HCT116 (cell line): ENCODE measurements at regions not wholly inside any gene's neighbourhood (a gene's known extent, or its start where the extent isn't known, plus 50 kb on each side); places are given as distances from the start of the nearest gene placed in this dataset.

Source experiments
- ATAC-seq: fragments of 200-7000 bp; cut with Tn5 transposase; 2 replicates; pipeline ENCODE4 v1.9.1; 2020; ENCODE audit warnings: mild to moderate bottlenecking, moderate library complexity
- BruUV-seq: library from RNA; stranded (reverse); fragments of 400-500 nt; replicated peaks from 2 replicates; lab custom pipeline; 2021; lab: Mats Ljungman, UMichigan
- CTCF ChIA-PET: fragments of 300-600 bp; sonication (Branson Sonifier 250); formaldehyde crosslinking; loops from one replicate; lab custom pipeline; 2021; ENCODE audit warnings: antibody characterized with exemption; lab: Charles Lee
- POLR2A ChIA-PET: fragments of 300-600, 350-600 bp; sonication (Branson Sonifier 250); formaldehyde crosslinking; loops from one replicate; lab custom pipeline; 2021; ENCODE audit warnings: antibody characterized with exemption; lab: Charles Lee
- RAD21 ChIA-PET, 2 experiments: fragments of 300-600 bp; sonication (Branson Sonifier 250); formaldehyde crosslinking; loops; one replicate each; lab custom pipeline; 2023; ENCODE audit warnings: low total read pairs in 2 of 2; ENCODE audit not compliant: uncharacterized antibody in 2 of 2, unreplicated experiment in 2 of 2, low non-redundant PET in 1 of 2; lab: Charles Lee
- DNase-seq: peaks from one replicate; pipeline ENCODE4 v3.0.0-alpha.2; 2010; ENCODE audit warnings: low read depth, low spot score
- H2AFZ ChIP-seq: fragments of 200-600 bp; shearing (Covaris generic), sonication (generic); 2 replicates; pipeline ENCODE4 v1.6.1; 2017; ENCODE audit warnings: low read depth, mixed run types, mixed read lengths, antibody characterized with exemption, low read length; ENCODE audit not compliant: poor library complexity, severe bottlenecking
- H3K27ac ChIP-seq: 2 replicates; pipeline ENCODE4 v1.5.1; 2012; ENCODE audit warnings: low read depth, low read length
- H3K27me3 ChIP-seq: fragments of 200-600 bp; sonication (generic); 2 replicates; pipeline ENCODE4 v1.6.1; 2016; ENCODE audit warnings: mixed run types, low read length, mixed read lengths; ENCODE audit not compliant: insufficient read depth
- H3K36me3 ChIP-seq, 2 experiments: fragments of 200-500 bp in 1 of 2; fragments of 200-600 bp in 1 of 2; sonication (Bioruptor generic) in 1 of 2; sonication (generic) in 1 of 2; 2 replicates each; pipeline versions ENCODE4 v1.5.1 to v1.6.1; 2014 to 2016; ENCODE audit warnings: low read length in 2 of 2, inconsistent platforms in 1 of 2, mixed read lengths in 1 of 2, mixed run types in 1 of 2; ENCODE audit not compliant: insufficient read depth in 2 of 2, control insufficient read depth in 1 of 2
- H3K4me1 ChIP-seq, 2 experiments: fragments of 200-600 bp in 1 of 2; sonication (generic) in 1 of 2; 2 replicates each; pipeline versions ENCODE4 v1.5.1 to v1.6.1; 2012 to 2017; ENCODE audit warnings: low read length in 2 of 2, inconsistent platforms in 1 of 2, mild to moderate bottlenecking in 1 of 2, mixed read lengths in 1 of 2, mixed run types in 1 of 2, moderate library complexity in 1 of 2; ENCODE audit not compliant: insufficient read depth in 2 of 2, control insufficient read depth in 1 of 2
- H3K4me2 ChIP-seq: fragments of 200-600 bp; sonication (generic); 2 replicates; pipeline ENCODE4 v1.6.1; 2017; ENCODE audit warnings: mixed run types, low read length, mixed read lengths
- H3K4me3 ChIP-seq, 2 experiments: fragments of 200-600 bp in 1 of 2; sonication (generic) in 1 of 2; replicated peaks in 1 of 2; 2 replicates each; pipeline ENCODE4 v1.5.1; 2011 to 2016; ENCODE audit warnings: low read length in 2 of 2, control low read depth in 1 of 2, low read depth in 1 of 2, mild to moderate bottlenecking in 1 of 2, mixed read lengths in 1 of 2, mixed run types in 1 of 2
- H3K79me2 ChIP-seq: fragments of 200-600 bp; sonication (generic); 2 replicates; pipeline ENCODE4 v1.6.1; 2017; ENCODE audit warnings: mild to moderate bottlenecking, mixed run types, low read length, moderate library complexity, mixed read lengths; ENCODE audit not compliant: insufficient read depth
- H3K9ac ChIP-seq: fragments of 200-600 bp; sonication (generic); 2 replicates; pipeline ENCODE4 v1.6.1; 2016; ENCODE audit warnings: low read length, mixed read lengths
- H3K9me2 ChIP-seq: fragments of 200-600 bp; sonication (generic), shearing (Covaris generic); 2 replicates; pipeline ENCODE4 v1.6.1; 2017; ENCODE audit warnings: mixed run types, mild to moderate bottlenecking, moderate library complexity; ENCODE audit not compliant: insufficient read depth
- H3K9me3 ChIP-seq, 2 experiments: fragments of 200-500 bp in 1 of 2; fragments of 200-600 bp in 1 of 2; sonication (Bioruptor generic) in 1 of 2; sonication (generic) in 1 of 2; 2 replicates each; pipeline ENCODE4 v1.6.1; 2014 to 2017; ENCODE audit warnings: low read length in 2 of 2, mixed read lengths in 2 of 2, inconsistent platforms in 1 of 2, low read depth in 1 of 2, mild to moderate bottlenecking in 1 of 2, mixed run types in 1 of 2, moderate library complexity in 1 of 2; ENCODE audit not compliant: control insufficient read depth in 1 of 2, insufficient read depth in 1 of 2
- H4K20me1 ChIP-seq: fragments of 200-600 bp; sonication (generic), shearing (Covaris generic); 2 replicates; pipeline ENCODE4 v1.6.1; 2017; ENCODE audit warnings: mixed run types, mild to moderate bottlenecking, moderate library complexity; ENCODE audit not compliant: insufficient read depth
- ATF3 ChIP-seq: IDR thresholded peaks from 2 replicates; pipeline ENCODE4 v1.6.1; 2012
- CBX3 ChIP-seq: IDR thresholded peaks from 2 replicates; pipeline ENCODE4 v1.6.1; 2012; ENCODE audit warnings: low read depth
- CTCF ChIP-seq, 3 experiments: fragments of 200-600 bp in 1 of 3; sonication (generic) in 1 of 3; IDR thresholded peaks in 2 of 3; conservative IDR thresholded peaks in 1 of 3; 2 replicates each; pipeline ENCODE4 v1.5.1; 2012 to 2017; ENCODE audit warnings: low read depth in 2 of 3, low read length in 2 of 3, antibody characterized with exemption in 1 of 3, borderline replicate concordance in 1 of 3, control low read depth in 1 of 3, mild to moderate bottlenecking in 1 of 3, mixed read lengths in 1 of 3, mixed run types in 1 of 3, moderate library complexity in 1 of 3; ENCODE audit not compliant: insufficient read depth in 1 of 3
- EGR1 ChIP-seq: IDR thresholded peaks from 2 replicates; pipeline ENCODE4 v1.6.1; 2012; ENCODE audit warnings: low read depth
- ELF1 ChIP-seq: IDR thresholded peaks from 2 replicates; pipeline ENCODE4 v1.6.1; 2012; ENCODE audit warnings: low read depth, borderline replicate concordance
- EZH2 ChIP-seq: fragments of 200-600 bp; sonication (generic); IDR thresholded peaks from 2 replicates; pipeline ENCODE4 v1.6.1; 2017; ENCODE audit warnings: antibody characterized with exemption, mixed run types
- EZH2phosphoT487 ChIP-seq: fragments of 200-600 bp; IDR thresholded peaks from 2 replicates; pipeline ENCODE4 v1.6.1; 2018; ENCODE audit warnings: antibody characterized with exemption, borderline replicate concordance
- FOSL1 ChIP-seq: IDR thresholded peaks from 2 replicates; pipeline ENCODE4 v1.6.1; 2012; ENCODE audit warnings: low read depth
- JUND ChIP-seq: IDR thresholded peaks from 2 replicates; pipeline ENCODE4 v1.6.1; 2012
- POLR2A ChIP-seq: IDR thresholded peaks from 2 replicates; pipeline ENCODE4 v1.7.0; 2011; ENCODE audit warnings: borderline replicate concordance; ENCODE audit not compliant: insufficient read depth, insufficient read length; ENCODE audit errors: extremely low read depth
- POLR2AphosphoS5 ChIP-seq: IDR thresholded peaks from 2 replicates; pipeline ENCODE4 v1.6.1; 2011; ENCODE audit warnings: mild to moderate bottlenecking, low read depth, low read length, moderate library complexity
- RAD21 ChIP-seq: IDR thresholded peaks from 2 replicates; pipeline ENCODE4 v1.6.1; 2012; ENCODE audit warnings: low read depth, mild to moderate bottlenecking
- REST ChIP-seq: IDR thresholded peaks from 2 replicates; pipeline ENCODE4 v1.6.1; 2012; ENCODE audit warnings: low read depth
- SIN3A ChIP-seq: IDR thresholded peaks from 2 replicates; pipeline ENCODE4 v1.6.1; 2012; ENCODE audit warnings: low read depth
- SP1 ChIP-seq: IDR thresholded peaks from 2 replicates; pipeline ENCODE4 v1.6.1; 2012; ENCODE audit warnings: low read depth
- SRF ChIP-seq: IDR thresholded peaks from 2 replicates; pipeline ENCODE4 v1.6.1; 2012; ENCODE audit warnings: low read depth
- TCF7L2 ChIP-seq: IDR thresholded peaks from 2 replicates; pipeline ENCODE4 v1.7.0; 2011; ENCODE audit warnings: borderline replicate concordance, inconsistent platforms; ENCODE audit not compliant: insufficient read depth, insufficient read length; ENCODE audit errors: extremely low read depth
- intact Hi-C: fragments of 100-400 bp; cut with micrococcal nuclease; formaldehyde crosslinking; loops from 2 replicates; pipeline ENCODE4 v1.10.0; 2022

- no peak overlapping the region for H2AFZ ChIP-seq
- intact Hi-C loops = no loop called here
- no peaks in the 10 kb centered on the region for H3K9me2 ChIP-seq
- DNase-seq = no peak
- RAD21 ChIA-PET = no interaction called here
- no peaks in the 10 kb centered on the region for H3K4me1 ChIP-seq
- no peak overlapping the region for H3K27ac ChIP-seq
- H3K4me2 ChIP-seq = no peak overlapping the region
- POLR2A ChIA-PET = no interaction called here
- H3K79me2 ChIP-seq = no peaks in the 10 kb centered on the region
- no peak for ATAC-seq
- no peaks in the 10 kb centered on the region for H3K36me3 ChIP-seq
- BruUV-seq = no TSS peak
- no peaks in the 10 kb centered on the region for H4K20me1 ChIP-seq
- no peak overlapping the region for H3K9ac ChIP-seq
- CTCF ChIA-PET = no interaction called here
- no peak for TF ChIP-seq TCF7L2
- no peak for TF ChIP-seq RAD21
- no peak for TF ChIP-seq CTCF (IDR thresholded peaks at IDR 0.05 in 2 of 3, conservative IDR thresholded peaks at IDR 0.05 in 1 of 3; ENCODE audit: borderline replicate concordance in 1 of 3, insufficient read depth in 1 of 3, low read depth in 2 of 3, low read length in 2 of 3)
- TF ChIP-seq POLR2AphosphoS5 = no peak
- TF ChIP-seq ELF1 = no peak
- no peak for TF ChIP-seq POLR2A
- no peak for TF ChIP-seq REST
- no peak for TF ChIP-seq JUND
- TF ChIP-seq EZH2phosphoT487 = no peak
- TF ChIP-seq EZH2 = no peak
- no peak for TF ChIP-seq SP1
- no peak for TF ChIP-seq EGR1
- TF ChIP-seq ATF3 = no peak
- no peak for TF ChIP-seq FOSL1
- TF ChIP-seq CBX3 = no peak
- TF ChIP-seq SRF = no peak
- no peak for TF ChIP-seq SIN3A
- no peak overlapping the region for H3K4me3 ChIP-seq
- H3K27me3 ChIP-seq = no peaks in the 10 kb centered on the region
- peaks cover 0 to 39% of the 10 kb centered on the region in 2 experiments; a peak in 2 of 4 replicates for H3K9me3 ChIP-seq
Measured at GRCh38 chr14:85060121-85060520, 469.8 kb upstream of the FLRT2 start.
